H1 (cell line): ENCODE measurements at regions not wholly inside any gene's neighbourhood (a gene's known extent, or its start where the extent isn't known, plus 50 kb on each side); places are given as distances from the start of the nearest gene placed in this dataset.

Experiments
- CTCF ChIA-PET: fragments of 300-600 bp; sonication (Branson Sonifier 250); formaldehyde crosslinking; loops from one replicate; lab custom pipeline; 2021; ENCODE audit not compliant: partially characterized antibody; lab: Charles Lee
- POLR2A ChIA-PET: fragments of 300-600 bp; sonication (Branson Sonifier 250); formaldehyde crosslinking; loops from one replicate; lab custom pipeline; 2021; ENCODE audit warnings: inconsistent platforms; ENCODE audit not compliant: partially characterized antibody; lab: Charles Lee
- DNase-seq, 2 experiments: peaks; one replicate each; pipeline versions ENCODE4 v3.0.0 to v3.0.0-alpha.2; 2010 to 2022; ENCODE audit warnings: low spot score in 2 of 2, low read depth in 1 of 2, mixed read lengths in 1 of 2
- FAIRE-seq: peaks from 2 replicates; lab custom pipeline; 2011; peaks lifted over from hg19 to GRCh38; lab: Jason Lieb, UNC
- H2AFZ ChIP-seq: 2 replicates; pipeline ENCODE4 v1.8.1; 2012; ENCODE audit warnings: low read length, inconsistent platforms
- H2AK5ac ChIP-seq: 2 replicates; pipeline ENCODE4 v1.6.1; 2013; ENCODE audit warnings: low read depth, low read length
- H2BK120ac ChIP-seq: replicated peaks from 2 replicates; pipeline ENCODE3; 2013; ENCODE audit warnings: low read depth, low read length, inconsistent platforms
- H2BK12ac ChIP-seq: 2 replicates; pipeline ENCODE4 v1.6.1; 2013; ENCODE audit warnings: low read depth, low read length
- H2BK15ac ChIP-seq: 2 replicates; pipeline ENCODE4 v1.6.1; 2013; ENCODE audit warnings: low read length
- H2BK20ac ChIP-seq: 2 replicates; pipeline ENCODE4 v1.6.1; 2013; ENCODE audit warnings: low read length
- H2BK5ac ChIP-seq: 2 replicates; pipeline ENCODE4 v1.6.1; 2013; ENCODE audit warnings: low read depth, low read length
- H3K14ac ChIP-seq: 2 replicates; pipeline ENCODE4 v1.6.1; 2013; ENCODE audit warnings: inconsistent platforms; ENCODE audit not compliant: insufficient read length
- H3K18ac ChIP-seq: 2 replicates; pipeline ENCODE4 v1.6.1; 2013; ENCODE audit warnings: low read length; ENCODE audit errors: extremely low read depth
- H3K23ac ChIP-seq: 2 replicates; pipeline ENCODE4 v1.6.1; 2013; ENCODE audit warnings: inconsistent platforms; ENCODE audit not compliant: insufficient read length
- H3K23me2 ChIP-seq: 2 replicates; pipeline ENCODE4 v1.6.1; 2013; ENCODE audit warnings: low read depth, low read length
- H3K27ac ChIP-seq: 2 replicates; pipeline ENCODE4 v1.6.1; 2011; ENCODE audit warnings: low read depth, low read length, inconsistent platforms
- H3K27me3 ChIP-seq, 4 experiments: replicated peaks in 1 of 4; 1 replicate in 1 of 4; 2 replicates in 3 of 4; pipeline versions ENCODE4 v1.6.1 to v1.8.1; 2011 to 2013; ENCODE audit warnings: low read length in 3 of 4, mild to moderate bottlenecking in 3 of 4, inconsistent platforms in 2 of 4, mixed read lengths in 2 of 4, moderate library complexity in 1 of 4; ENCODE audit not compliant: control insufficient read depth in 3 of 4, insufficient read depth in 3 of 4; ENCODE audit errors: extremely low read depth in 1 of 4
- H3K36me3 ChIP-seq, 4 experiments: 2 replicates each; pipeline versions ENCODE4 v1.6.1 to v1.8.1; 2011 to 2013; ENCODE audit warnings: mild to moderate bottlenecking in 4 of 4, low read length in 3 of 4, moderate library complexity in 2 of 4, control low read depth in 1 of 4, inconsistent platforms in 1 of 4; ENCODE audit not compliant: insufficient read depth in 4 of 4, control insufficient read depth in 2 of 4
- H3K4ac ChIP-seq: replicated peaks from 2 replicates; pipeline ENCODE3; 2013; ENCODE audit warnings: low read length, low read depth, mixed read lengths, inconsistent platforms; ENCODE audit not compliant: insufficient read length
- H3K4me1 ChIP-seq, 4 experiments: replicated peaks in 1 of 4; 1 replicate in 1 of 4; 2 replicates in 3 of 4; pipeline versions ENCODE4 v1.6.1 to v1.8.1; 2011 to 2013; ENCODE audit warnings: low read length in 3 of 4, inconsistent platforms in 2 of 4, mixed read lengths in 1 of 4; ENCODE audit not compliant: insufficient read depth in 4 of 4, control insufficient read depth in 3 of 4
- H3K4me2 ChIP-seq, 2 experiments: 2 replicates each; pipeline versions ENCODE4 v1.6.1 to v1.8.1; 2011 to 2013; ENCODE audit warnings: low read depth in 2 of 2, low read length in 2 of 2, control low read depth in 1 of 2, inconsistent platforms in 1 of 2, mild to moderate bottlenecking in 1 of 2; ENCODE audit not compliant: insufficient read depth in 1 of 2
- H3K4me3 ChIP-seq, 4 experiments: fragments of 200-600, 300-600 bp in 1 of 4; sonication (generic), shearing (Covaris generic), sonication (Bioruptor Twin) in 1 of 4; 2 replicates each; pipeline versions ENCODE4 v1.5.1 to v1.8.1; 2011 to 2016; ENCODE audit warnings: low read length in 4 of 4, low read depth in 3 of 4, control low read depth in 2 of 4, inconsistent platforms in 2 of 4, mild to moderate bottlenecking in 2 of 4, mixed read lengths in 1 of 4, moderate library complexity in 1 of 4; ENCODE audit not compliant: insufficient read depth in 2 of 4; ENCODE audit errors: extremely low read depth in 1 of 4
- H3K56ac ChIP-seq: replicated peaks from 2 replicates; pipeline ENCODE3; 2013; ENCODE audit warnings: low read depth, mild to moderate bottlenecking, mixed read lengths, low read length, inconsistent platforms; ENCODE audit not compliant: insufficient read length
- H3K79me1 ChIP-seq: 2 replicates; pipeline ENCODE4 v1.6.1; 2013; ENCODE audit warnings: low read depth, low read length, control low read depth
- H3K79me2 ChIP-seq, 2 experiments: 2 replicates each; pipeline versions ENCODE4 v1.6.1 to v1.8.1; 2012 to 2013; ENCODE audit warnings: low read length in 2 of 2, mild to moderate bottlenecking in 2 of 2, inconsistent platforms in 1 of 2; ENCODE audit not compliant: insufficient read depth in 2 of 2, control insufficient read depth in 1 of 2
- H3K9ac ChIP-seq, 4 experiments: replicated peaks in 1 of 4; 1 replicate in 1 of 4; 2 replicates in 3 of 4; pipeline versions ENCODE4 v1.6.1 to v1.8.1; 2011 to 2013; ENCODE audit warnings: low read depth in 3 of 4, low read length in 3 of 4, control low read depth in 2 of 4, mild to moderate bottlenecking in 2 of 4, moderate library complexity in 2 of 4, inconsistent platforms in 1 of 4; ENCODE audit errors: extremely low read depth in 1 of 4
- H3K9me3 ChIP-seq, 2 experiments: 2 replicates each; pipeline versions ENCODE4 v1.6.1 to v1.8.1; 2012 to 2013; ENCODE audit warnings: mild to moderate bottlenecking in 2 of 2, moderate library complexity in 2 of 2, control low read depth in 1 of 2, inconsistent platforms in 1 of 2, low read depth in 1 of 2, low read length in 1 of 2, mixed read lengths in 1 of 2; ENCODE audit not compliant: insufficient read depth in 2 of 2
- H4K20me1 ChIP-seq, 2 experiments: replicated peaks in 1 of 2; 2 replicates each; pipeline versions ENCODE3 to v1.8.1; 2011 to 2013; ENCODE audit warnings: inconsistent platforms in 2 of 2, low read length in 2 of 2, mild to moderate bottlenecking in 1 of 2; ENCODE audit not compliant: insufficient read depth in 2 of 2, control insufficient read depth in 1 of 2
- H4K5ac ChIP-seq: 2 replicates; pipeline ENCODE4 v1.6.1; 2013; ENCODE audit warnings: low read length, low read depth, mixed read lengths, inconsistent platforms; ENCODE audit not compliant: insufficient read length
- H4K8ac ChIP-seq: 2 replicates; pipeline ENCODE4 v1.8.0; 2013; ENCODE audit warnings: mild to moderate bottlenecking, moderate library complexity, low read length, inconsistent platforms; ENCODE audit not compliant: insufficient read depth; ENCODE audit errors: extremely low read depth
- H4K91ac ChIP-seq: replicated peaks from 2 replicates; pipeline ENCODE3; 2013; ENCODE audit warnings: low read length, mixed read lengths, inconsistent platforms; ENCODE audit not compliant: insufficient read length
- CTBP2 ChIP-seq: IDR thresholded peaks from 2 replicates; pipeline ENCODE4 v1.7.0; 2011; ENCODE audit warnings: borderline replicate concordance, mild to moderate bottlenecking, moderate library complexity, mixed read lengths, low read length; ENCODE audit not compliant: insufficient read depth, insufficient read length
- E2F6 ChIP-seq: IDR thresholded peaks from 2 replicates; pipeline ENCODE4 v1.6.1; 2012; ENCODE audit warnings: inconsistent platforms
- EZH2 ChIP-seq: fragments of 200-600 bp; sonication (generic); IDR thresholded peaks from 2 replicates; pipeline ENCODE4 v1.7.1; 2012; ENCODE audit warnings: low read depth, mild to moderate bottlenecking, moderate library complexity, low read length, inconsistent platforms; ENCODE audit not compliant: severe bottlenecking
- HDAC2 ChIP-seq, 2 experiments: fragments of 300-600 bp in 1 of 2; sonication (generic) in 1 of 2; IDR thresholded peaks; 2 replicates each; pipeline ENCODE4 v1.6.1; 2011 to 2012; ENCODE audit warnings: low read depth in 2 of 2, low read length in 2 of 2, mild to moderate bottlenecking in 2 of 2, moderate library complexity in 2 of 2, borderline replicate concordance in 1 of 2, inconsistent platforms in 1 of 2
- RAD21 ChIP-seq, 2 experiments: IDR thresholded peaks in 1 of 2; conservative IDR thresholded peaks in 1 of 2; 2 replicates each; pipeline ENCODE4 v1.6.1; 2011; ENCODE audit warnings: low read depth in 2 of 2, low read length in 2 of 2, improper control_type of control experiment in 1 of 2, inconsistent platforms in 1 of 2, mild to moderate bottlenecking in 1 of 2, moderate library complexity in 1 of 2
- RFX5 ChIP-seq: IDR thresholded peaks from 2 replicates; pipeline ENCODE4 v1.6.1; 2011; ENCODE audit warnings: low read depth, low read length, improper control_type of control experiment, borderline replicate concordance
- SAP30 ChIP-seq: fragments of 300-600 bp; sonication (generic); IDR thresholded peaks from 2 replicates; pipeline ENCODE4 v1.7.1; 2012; ENCODE audit warnings: low read length, moderate library complexity, mild to moderate bottlenecking, inconsistent platforms; ENCODE audit not compliant: insufficient read depth, insufficient replicate concordance
- ZNF274 ChIP-seq: IDR thresholded peaks from 2 replicates; pipeline ENCODE4 v1.7.0; 2012; ENCODE audit warnings: low read length, borderline replicate concordance; ENCODE audit errors: extremely low read depth
- WGBS, 2 experiments: shearing (Covaris generic) in 1 of 2; methylation state at CpG; one replicate each; pipeline versions ENCODE4 v1.1.6 to v1.1.7; 2013 to 2015; ENCODE audit warnings: low lambda C conversion rate in 2 of 2, mixed read lengths in 2 of 2, inconsistent platforms in 1 of 2, low coverage in 1 of 2, missing lambda C conversion rate in 1 of 2; ENCODE audit not compliant: insufficient replicate concordance in 2 of 2, insufficient coverage in 1 of 2, insufficient read length in 1 of 2; ENCODE audit errors: extremely low coverage in 1 of 2, missing lambda C conversion rate in 1 of 2; 5-methylcytosine and 5-hydroxymethylcytosine counted together

DNA sequence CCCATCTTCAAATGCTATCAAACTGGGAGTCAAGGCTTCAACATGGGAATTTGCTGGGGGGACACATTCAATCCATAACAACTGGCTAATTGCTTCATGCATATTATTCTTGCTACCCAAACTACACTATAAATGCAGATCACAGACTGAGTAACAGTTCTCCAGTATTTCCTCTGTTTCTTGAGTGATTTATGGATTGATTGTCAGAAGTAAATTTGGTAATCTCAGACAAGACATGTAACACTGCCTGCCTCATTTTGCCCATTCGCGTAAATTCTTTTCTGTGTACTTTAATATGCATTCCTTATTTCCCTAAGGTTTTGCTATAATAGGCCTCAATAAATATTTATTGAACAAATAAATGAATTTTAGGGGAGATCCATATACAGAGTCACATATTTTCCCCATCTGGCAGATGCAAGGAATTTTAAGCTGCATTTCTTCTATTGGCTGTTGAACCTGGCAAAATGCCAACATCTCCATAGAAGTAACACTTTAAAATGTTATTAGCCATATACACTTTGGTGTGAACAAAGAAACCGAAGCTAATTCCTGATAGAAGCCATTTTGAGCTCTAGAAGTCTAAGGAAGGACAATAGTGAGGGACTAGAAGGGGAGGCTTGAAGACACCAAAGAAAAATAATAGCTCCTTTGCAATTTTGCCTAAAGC, 98.2 kb downstream of the QRSL1 start:
- Histone ChIP-seq H4K91ac (no peak overlapping the region), H3K23ac (no peak overlapping the region), H3K18ac (no peak overlapping the region)
- no peak for TF ChIP-seq RFX5
- no peak for TF ChIP-seq RAD21 (IDR thresholded peaks at IDR 0.05 in 1 of 2, conservative IDR thresholded peaks at IDR 0.05 in 1 of 2; ENCODE audit: low read depth in 2 of 2, low read length in 2 of 2)
- no peak for TF ChIP-seq HDAC2 (IDR thresholded peaks at IDR 0.05; ENCODE audit: borderline replicate concordance in 1 of 2, low read depth in 2 of 2, low read length in 2 of 2)
- no peak for TF ChIP-seq CTBP2
- no peak for TF ChIP-seq SAP30
- TF ChIP-seq E2F6 = no peak
- TF ChIP-seq ZNF274 = no peak
- TF ChIP-seq EZH2 = no peak
- TF ChIP-seq, all 59 proteins: peak for 0
- H3K4me2 ChIP-seq = no peak overlapping the region
- H3K4ac ChIP-seq = no peak overlapping the region
- CTCF ChIA-PET = interaction anchor here (0.7 to 3.0 kb wide), 6 partner anchors 9 to 216 kb away, joined by 3 to 10 read pairs (median 3); no protein-coding TSS in a partner anchor
- H2BK12ac ChIP-seq = no peak overlapping the region
- no peak overlapping the region for H4K8ac ChIP-seq
- H3K27me3 ChIP-seq = no peaks in the 10 kb centered on the region
- H3K9ac ChIP-seq = no peak overlapping the region
- H3K23me2 ChIP-seq = peaks cover 2% of the 10 kb centered on the region
- no peak overlapping the region for H3K4me3 ChIP-seq
- no peak overlapping the region for H3K56ac ChIP-seq
- H3K79me2 ChIP-seq = no peaks in the 10 kb centered on the region
- no peak overlapping the region for H2AFZ ChIP-seq
- no peak overlapping the region for H2BK20ac ChIP-seq
- H2BK5ac ChIP-seq = no peak overlapping the region
- no peak overlapping the region for H2BK15ac ChIP-seq
- 87% methylated on average over 3 of the region's 3 CpGs; no CpG with 5 or more reads in 1 of the 2 experiments for WGBS, 2 experiments
- FAIRE-seq (no peak), DNase-seq (no peak)
- H3K4me1 ChIP-seq = no peaks in the 10 kb centered on the region
- no peaks in the 10 kb centered on the region for H3K79me1 ChIP-seq
- H3K36me3 ChIP-seq = no peaks in the 10 kb centered on the region
- no peaks in the 10 kb centered on the region for H3K9me3 ChIP-seq
- no peak overlapping the region for H2BK120ac ChIP-seq
- H4K20me1 ChIP-seq = no peaks in the 10 kb centered on the region
- no peak overlapping the region for H2AK5ac ChIP-seq
- POLR2A ChIA-PET = no interaction called here
- no peak overlapping the region for H4K5ac ChIP-seq
- H3K27ac ChIP-seq = no peak overlapping the region
- no peak overlapping the region for H3K14ac ChIP-seq
